IMR-90 (cell line): ENCODE measurements at regions not wholly inside any gene's neighbourhood (a gene's known extent, or its start where the extent isn't known, plus 50 kb on each side); places are given as distances from the start of the nearest gene placed in this dataset.

Experiments
- CEBPB ChIP-seq: IDR thresholded peaks from 2 replicates; pipeline ENCODE4 v1.6.1; 2012; ENCODE audit warnings: low read depth, low read length, improper control_type of control experiment
- CTCF ChIP-seq: conservative IDR thresholded peaks from 2 replicates; pipeline ENCODE4 v1.5.1; 2012; ENCODE audit warnings: mild to moderate bottlenecking, low read depth, low read length, improper control_type of control experiment
- FOS ChIP-seq: fragments of 150-350 bp; IDR thresholded peaks from 2 replicates; pipeline ENCODE4 v1.6.1; 2016; ENCODE audit warnings: low read depth, low read length
- POLR2A ChIP-seq: IDR thresholded peaks from 2 replicates; pipeline ENCODE4 v1.6.1; 2012; ENCODE audit warnings: mild to moderate bottlenecking, low read depth, low read length
- USF2 ChIP-seq: fragments of 150-350 bp; IDR thresholded peaks from 2 replicates; pipeline ENCODE4 v1.6.1; 2017; ENCODE audit warnings: mild to moderate bottlenecking, antibody characterized with exemption, low read length, low read depth

GRCh38 chr3:118097226-118097625 is 937.4 kb downstream of the IGSF11 start:
- TF ChIP-seq CTCF, result no peak
- no peak for TF ChIP-seq POLR2A
- TF ChIP-seq CEBPB, result no peak
- no peak for TF ChIP-seq FOS
- no peak for TF ChIP-seq USF2
